Activated CD4-positive, alpha-beta T cell treated with anti-CD3 and anti-CD28 coated beads for 4 hours (primary cell): ENCODE measurements at regions not wholly inside any gene's neighbourhood (a gene's known extent, or its start where the extent isn't known, plus 50 kb on each side); places are given as distances from the start of the nearest gene placed in this dataset.
"Not testable (repeated sequence)": the region's sequence is repeated elsewhere in the genome, so short reads cannot be mapped to it uniquely, and the experiment has no call there.

Experiments
- DNase-seq, 2 donors: peaks; one replicate each; pipeline ENCODE4 v3.0.0-alpha.2; 2020

- no peak for DNase-seq
Measured at GRCh38 chr1:219342836-219343235, 169.2 kb downstream of the LYPLAL1 start.

- DNase-seq, result no peak
Measured at GRCh38 chr1:219340796-219341195, 167.1 kb downstream of the LYPLAL1 start.

GRCh38 chr1:219339466-219339865 is 165.8 kb downstream of the LYPLAL1 start:
- DNase-seq, result no peak

GRCh38 chr1:219337588-219337987 is 163.9 kb downstream of the LYPLAL1 start:
- DNase-seq, result no peak

GRCh38 chr1:219333626-219334025 is 159.9 kb downstream of the LYPLAL1 start:
- no peak for DNase-seq

- DNase-seq, result no peak
Measured at GRCh38 chr1:219331424-219331823, 157.7 kb downstream of the LYPLAL1 start.

- no peak for DNase-seq
Measured at GRCh38 chr1:219330669-219331068, 157.0 kb downstream of the LYPLAL1 start.

GRCh38 chr1:219330001-219330400 is 156.3 kb downstream of the LYPLAL1 start:
- DNase-seq, result no peak

GRCh38 chr1:219329578-219329977 is 155.9 kb downstream of the LYPLAL1 start:
- no peak for DNase-seq

GRCh38 chr1:219326843-219327242 is 153.2 kb downstream of the LYPLAL1 start:
- DNase-seq, result no peak

- DNase-seq, result no peak
Measured at GRCh38 chr1:219325368-219325742, 151.7 kb downstream of the LYPLAL1 start.

- no peak for DNase-seq
Measured at GRCh38 chr1:219324629-219325367, 151.1 kb downstream of the LYPLAL1 start.

- no peak for DNase-seq
Measured at GRCh38 chr1:219324171-219324570, 150.5 kb downstream of the LYPLAL1 start.

- DNase-seq, result no peak
Measured at GRCh38 chr1:219323426-219323825, 149.7 kb downstream of the LYPLAL1 start.

GRCh38 chr1:219322766-219323165 is 149.1 kb downstream of the LYPLAL1 start:
- no peak for DNase-seq

- DNase-seq, result not testable (repeated sequence)
Measured at GRCh38 chr1:219320563-219320962, 146.9 kb downstream of the LYPLAL1 start.

GRCh38 chr1:219318826-219319225 is 145.1 kb downstream of the LYPLAL1 start:
- DNase-seq, result no peak

GRCh38 chr1:219317762-219318353 is 144.2 kb downstream of the LYPLAL1 start:
- no peak for DNase-seq

GRCh38 chr1:219316066-219316465 is 142.4 kb downstream of the LYPLAL1 start:
- no peak for DNase-seq

- no peak for DNase-seq
Measured at GRCh38 chr1:219313961-219314360, 140.3 kb downstream of the LYPLAL1 start.

- DNase-seq, result no peak
Measured at GRCh38 chr1:219312967-219313366, 139.3 kb downstream of the LYPLAL1 start.

- no peak for DNase-seq
Measured at GRCh38 chr1:219310181-219310728, 136.6 kb downstream of the LYPLAL1 start.

GRCh38 chr1:219308367-219308766 is 134.7 kb downstream of the LYPLAL1 start:
- DNase-seq, result no peak
